CD14-positive monocyte (primary cell): ENCODE measurements at regions not wholly inside any gene's neighbourhood (a gene's known extent, or its start where the extent isn't known, plus 50 kb on each side); places are given as distances from the start of the nearest gene placed in this dataset.

Experiments used
- DNase-seq, 3 donors: peaks; one replicate each; pipeline ENCODE4 v3.0.0-alpha.2; 2011 to 2022
- H2AFZ ChIP-seq: 2 replicates; pipeline ENCODE4 v1.6.0; 2012; ENCODE audit warnings: mild to moderate bottlenecking, low read depth, low read length, inconsistent platforms; ENCODE audit not compliant: insufficient read depth, poor library complexity, severe bottlenecking
- H3K27ac ChIP-seq, 2 donors: 1 replicate in 1 of 2; 2 replicates in 1 of 2; pipeline ENCODE4 v1.5.1; 2012 to 2013; ENCODE audit warnings: low read length in 2 of 2, control low read depth in 1 of 2, inconsistent platforms in 1 of 2, low read depth in 1 of 2, mild to moderate bottlenecking in 1 of 2
- H3K27me3 ChIP-seq, 2 donors: one replicate each; pipeline versions ENCODE4 v1.6.0 to v1.6.1; 2011 to 2013; ENCODE audit warnings: low read length in 2 of 2; ENCODE audit not compliant: control insufficient read depth in 2 of 2, insufficient read depth in 2 of 2
- H3K36me3 ChIP-seq, 2 donors: replicated peaks in 1 of 2; 1 replicate in 1 of 2; 2 replicates in 1 of 2; pipeline versions ENCODE4 v1.5.1 to v1.6.1; 2012 to 2013; ENCODE audit warnings: low read length in 2 of 2, control low read depth in 1 of 2, inconsistent platforms in 1 of 2, mild to moderate bottlenecking in 1 of 2; ENCODE audit not compliant: insufficient read depth in 2 of 2, control insufficient read depth in 1 of 2
- H3K4me1 ChIP-seq, 2 donors: 1 replicate in 1 of 2; 2 replicates in 1 of 2; pipeline versions ENCODE4 v1.5.1 to v1.6.1; 2012 to 2013; ENCODE audit warnings: low read length in 2 of 2, control low read depth in 1 of 2, inconsistent platforms in 1 of 2, mild to moderate bottlenecking in 1 of 2, moderate library complexity in 1 of 2; ENCODE audit not compliant: insufficient read depth in 2 of 2, control insufficient read depth in 1 of 2
- H3K4me2 ChIP-seq: replicated peaks from 2 replicates; pipeline ENCODE3; 2012; ENCODE audit warnings: low read length, moderate library complexity, mild to moderate bottlenecking; ENCODE audit not compliant: poor library complexity, severe bottlenecking; ENCODE audit errors: extremely low read depth
- H3K4me3 ChIP-seq, 3 experiments: fragments of 200-600 bp in 1 of 3; sonication (generic) in 1 of 3; replicated peaks in 1 of 3; 1 replicate in 2 of 3; 2 replicates in 1 of 3; pipeline ENCODE4 v1.5.1; 2011 to 2013; ENCODE audit warnings: low read length in 3 of 3, mild to moderate bottlenecking in 3 of 3, control low read depth in 2 of 3, low read depth in 2 of 3, inconsistent platforms in 1 of 3, moderate library complexity in 1 of 3
- H3K79me2 ChIP-seq: 2 replicates; pipeline ENCODE4 v1.6.0; 2012; ENCODE audit warnings: mild to moderate bottlenecking, control low read depth, inconsistent platforms, low read length, moderate library complexity; ENCODE audit not compliant: insufficient read depth
- H3K9ac ChIP-seq: 2 replicates; pipeline ENCODE4 v1.6.0; 2017; ENCODE audit warnings: low read length, mild to moderate bottlenecking; ENCODE audit not compliant: insufficient read depth, poor library complexity, severe bottlenecking
- H3K9me3 ChIP-seq, 2 donors: replicated peaks in 1 of 2; 1 replicate in 1 of 2; 2 replicates in 1 of 2; pipeline versions ENCODE4 v1.5.1 to v1.6.1; 2012 to 2013; ENCODE audit warnings: low read length in 2 of 2, control low read depth in 1 of 2; ENCODE audit not compliant: control insufficient read depth in 1 of 2, insufficient read depth in 1 of 2
- H4K20me1 ChIP-seq: 2 replicates; pipeline ENCODE4 v1.6.0; 2012; ENCODE audit warnings: mild to moderate bottlenecking, low read length, control low read depth, moderate library complexity; ENCODE audit not compliant: insufficient read depth
- H3K27ac Mint-ChIP-seq, 7 donors: one replicate each; pipeline ENCODE4 v1.8.0; 2020; ENCODE audit warnings: mild to moderate bottlenecking in 7 of 7, mixed read lengths in 7 of 7, moderate library complexity in 6 of 7, inconsistent platforms in 2 of 7
- H3K27me3 Mint-ChIP-seq, 3 donors: one replicate each; pipeline ENCODE4 v1.8.0; 2021 to 2022; ENCODE audit warnings: low read depth in 3 of 3, mild to moderate bottlenecking in 3 of 3, mixed read lengths in 3 of 3, moderate library complexity in 3 of 3, inconsistent platforms in 1 of 3
- H3K36me3 Mint-ChIP-seq, 2 donors: one replicate each; pipeline ENCODE4 v1.8.0; 2020; ENCODE audit warnings: mixed read lengths in 2 of 2, inconsistent platforms in 1 of 2, mild to moderate bottlenecking in 1 of 2
- H3K4me1 Mint-ChIP-seq: one replicate; pipeline ENCODE4 v1.8.0; 2020; ENCODE audit warnings: mild to moderate bottlenecking, mixed read lengths
- H3K4me3 Mint-ChIP-seq, 2 donors: one replicate each; pipeline ENCODE4 v1.8.0; 2020; ENCODE audit warnings: mild to moderate bottlenecking in 2 of 2, mixed read lengths in 2 of 2, moderate library complexity in 1 of 2
- H3K9me3 Mint-ChIP-seq, 7 donors: one replicate each; pipeline ENCODE4 v1.8.0; 2020 to 2022; ENCODE audit warnings: mixed read lengths in 7 of 7, mild to moderate bottlenecking in 6 of 7, moderate library complexity in 6 of 7, inconsistent platforms in 2 of 7
- WGBS: methylation state at CpG from one replicate; pipeline ENCODE4 v1.1.5; 2013; ENCODE audit warnings: missing lambda C conversion rate; ENCODE audit not compliant: insufficient coverage; 5-methylcytosine and 5-hydroxymethylcytosine counted together
- intact Hi-C, 2 donors: fragments of 100-400 bp; cut with micrococcal nuclease; formaldehyde crosslinking; loops; one replicate each; pipeline versions ENCODE4 v1.15.0 to v1.15.1; 2023
- TF ChIP-seq, protein P1 (sequence below): fragments of 200-600 bp; IDR thresholded peaks from one replicate; pipeline ENCODE4 v1.8.0; 2022; ENCODE audit warnings: antibody characterized with exemption, mild to moderate bottlenecking

DNA sequence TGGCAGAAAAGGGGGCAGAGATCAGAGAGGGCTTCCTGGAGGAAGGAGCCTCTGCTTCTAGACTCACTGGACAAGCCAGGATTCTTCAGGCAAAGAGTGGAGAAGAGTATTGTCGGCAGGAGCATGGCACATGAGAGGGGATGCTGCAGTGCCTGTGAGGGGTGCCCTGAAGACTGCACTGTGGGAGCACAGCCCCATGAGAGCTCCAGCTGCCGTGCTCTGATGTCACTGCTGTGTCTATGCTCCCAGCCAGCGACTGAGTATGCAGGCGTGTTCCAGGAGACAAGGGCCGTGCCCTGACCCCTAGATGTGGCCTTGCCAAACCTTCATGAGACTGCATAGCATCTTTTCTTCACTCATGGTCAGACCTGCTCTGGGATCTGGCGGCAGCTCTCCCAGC, 339.1 kb downstream of the RPS24 start:
- no peak overlapping the region for H3K4me3 ChIP-seq
- Mint-ChIP-seq H3K27me3 (peaks cover 0 to 2% (median 2%) of the 10 kb centered on the region in 3 donors), H3K27ac (peak overlapping the region in 1 of 7 donors; percentile 31), H3K4me3 (no peak overlapping the region), H3K36me3 (no peaks in the 10 kb centered on the region), H3K9me3 (no peaks in the 10 kb centered on the region), H3K4me1 (no peaks in the 10 kb centered on the region)
- no peaks in the 10 kb centered on the region for H3K36me3 ChIP-seq
- DNase-seq: no peak
- H3K4me1 ChIP-seq: no peaks in the 10 kb centered on the region
- no peak overlapping the region for H3K4me2 ChIP-seq
- no peaks in the 10 kb centered on the region for H3K79me2 ChIP-seq
- 96% methylated on average over 6 of the region's 6 CpGs for WGBS
- TF ChIP-seq, protein P1, sequence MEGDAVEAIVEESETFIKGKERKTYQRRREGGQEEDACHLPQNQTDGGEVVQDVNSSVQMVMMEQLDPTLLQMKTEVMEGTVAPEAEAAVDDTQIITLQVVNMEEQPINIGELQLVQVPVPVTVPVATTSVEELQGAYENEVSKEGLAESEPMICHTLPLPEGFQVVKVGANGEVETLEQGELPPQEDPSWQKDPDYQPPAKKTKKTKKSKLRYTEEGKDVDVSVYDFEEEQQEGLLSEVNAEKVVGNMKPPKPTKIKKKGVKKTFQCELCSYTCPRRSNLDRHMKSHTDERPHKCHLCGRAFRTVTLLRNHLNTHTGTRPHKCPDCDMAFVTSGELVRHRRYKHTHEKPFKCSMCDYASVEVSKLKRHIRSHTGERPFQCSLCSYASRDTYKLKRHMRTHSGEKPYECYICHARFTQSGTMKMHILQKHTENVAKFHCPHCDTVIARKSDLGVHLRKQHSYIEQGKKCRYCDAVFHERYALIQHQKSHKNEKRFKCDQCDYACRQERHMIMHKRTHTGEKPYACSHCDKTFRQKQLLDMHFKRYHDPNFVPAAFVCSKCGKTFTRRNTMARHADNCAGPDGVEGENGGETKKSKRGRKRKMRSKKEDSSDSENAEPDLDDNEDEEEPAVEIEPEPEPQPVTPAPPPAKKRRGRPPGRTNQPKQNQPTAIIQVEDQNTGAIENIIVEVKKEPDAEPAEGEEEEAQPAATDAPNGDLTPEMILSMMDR: no peak
- H4K20me1 ChIP-seq: no peaks in the 10 kb centered on the region
- no peak overlapping the region for H3K27ac ChIP-seq
- H3K9ac ChIP-seq: no peak overlapping the region
- no peak overlapping the region for H2AFZ ChIP-seq
- intact Hi-C loops: no loop called here
- no peaks in the 10 kb centered on the region for H3K27me3 ChIP-seq
- H3K9me3 ChIP-seq: no peaks in the 10 kb centered on the region

DNA sequence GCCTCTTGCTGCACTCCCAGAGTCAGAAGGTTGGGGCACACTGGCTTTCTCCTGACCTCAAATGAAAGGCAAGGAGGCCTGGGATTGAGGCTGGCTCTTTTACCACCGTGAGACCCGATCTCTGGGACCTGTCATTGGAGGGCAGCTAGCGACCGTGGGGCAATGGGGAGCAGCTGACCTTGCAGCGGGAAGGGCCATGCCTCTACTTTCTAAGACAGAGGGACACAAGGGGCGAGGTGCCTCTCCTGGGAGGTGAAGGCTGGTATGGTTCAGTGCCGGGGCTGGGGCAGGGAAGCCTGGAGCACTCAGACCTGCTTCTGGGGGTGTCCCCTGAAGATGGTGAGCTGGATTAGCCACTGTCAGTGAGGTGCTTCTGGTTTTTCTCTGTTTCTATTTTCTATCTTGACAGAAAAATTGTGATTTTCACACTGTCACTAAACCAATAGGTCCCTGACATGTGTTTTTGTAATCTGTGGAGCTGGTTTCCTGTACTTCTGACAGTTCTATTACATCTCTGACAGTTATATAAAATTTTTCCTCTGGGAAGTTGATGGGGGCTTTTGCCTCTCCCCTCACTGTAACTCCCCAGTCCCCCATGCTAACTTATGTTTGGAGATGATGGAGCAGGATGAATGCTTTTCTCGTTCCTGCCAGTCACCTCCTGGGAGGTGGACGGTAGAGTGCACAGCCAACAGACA, 340.8 kb downstream of the RPS24 start:
- no peak for DNase-seq
- Histone ChIP-seq H2AFZ (no peak overlapping the region), H4K20me1 (no peaks in the 10 kb centered on the region), H3K4me2 (no peak overlapping the region), H3K4me1 (no peaks in the 10 kb centered on the region), H3K9ac (no peak overlapping the region), H3K9me3 (peaks cover 0 to 4% of the 10 kb centered on the region in 2 donors), H3K27ac (no peak overlapping the region), H3K4me3 (no peak overlapping the region), H3K36me3 (no peaks in the 10 kb centered on the region), H3K27me3 (no peaks in the 10 kb centered on the region), H3K79me2 (no peaks in the 10 kb centered on the region)
- Mint-ChIP-seq H3K4me3 (no peak overlapping the region), H3K27ac (no peak overlapping the region), H3K9me3 (peaks cover 0 to 4% (median 0%) of the 10 kb centered on the region in 7 donors), H3K4me1 (no peaks in the 10 kb centered on the region), H3K27me3 (peaks cover 0 to 2% (median 2%) of the 10 kb centered on the region in 3 donors), H3K36me3 (no peaks in the 10 kb centered on the region)
- intact Hi-C loops: no loop called here
- WGBS: 96% methylated on average over 7 of the region's 9 CpGs
- TF ChIP-seq, protein P1: no peak
